Trophoblast cell (in vitro differentiated cells and primary cell): ENCODE measurements at regions not wholly inside any gene's neighbourhood (a gene's known extent, or its start where the extent isn't known, plus 50 kb on each side); places are given as distances from the start of the nearest gene placed in this dataset.

Experiments used
- DNase-seq, 2 donors: peaks; one replicate each; pipeline ENCODE4 v3.0.0-alpha.2; 2016
- H2AFZ ChIP-seq: 2 replicates; pipeline ENCODE4 v1.6.1; 2013; ENCODE audit warnings: low read length, moderate library complexity, mild to moderate bottlenecking; ENCODE audit not compliant: insufficient read depth, poor library complexity
- H2AK5ac ChIP-seq: 2 replicates; pipeline ENCODE4 v1.6.1; 2013; ENCODE audit warnings: mild to moderate bottlenecking, low read length
- H2BK120ac ChIP-seq: 2 replicates; pipeline ENCODE4 v1.6.1; 2013; ENCODE audit warnings: low read length, mild to moderate bottlenecking, moderate library complexity; ENCODE audit not compliant: insufficient read depth, poor library complexity
- H2BK12ac ChIP-seq: 2 replicates; pipeline ENCODE4 v1.6.1; 2013; ENCODE audit warnings: mild to moderate bottlenecking, low read length, moderate library complexity
- H2BK5ac ChIP-seq: 2 replicates; pipeline ENCODE4 v1.6.1; 2013; ENCODE audit warnings: low read length, low read depth, moderate library complexity, mild to moderate bottlenecking; ENCODE audit not compliant: poor library complexity
- H3K14ac ChIP-seq: 2 replicates; pipeline ENCODE4 v1.6.1; 2013; ENCODE audit warnings: mild to moderate bottlenecking, low read length
- H3K18ac ChIP-seq: 2 replicates; pipeline ENCODE4 v1.6.1; 2013; ENCODE audit warnings: mild to moderate bottlenecking, low read length
- H3K23ac ChIP-seq: 2 replicates; pipeline ENCODE4 v1.6.1; 2013; ENCODE audit warnings: low read length
- H3K27ac ChIP-seq: 2 replicates; pipeline ENCODE4 v1.5.1; 2013; ENCODE audit warnings: low read depth, mild to moderate bottlenecking, inconsistent platforms, low read length, moderate library complexity
- H3K27me3 ChIP-seq: 2 replicates; pipeline ENCODE4 v1.6.1; 2013; ENCODE audit warnings: inconsistent platforms, mild to moderate bottlenecking, low read length, moderate library complexity; ENCODE audit not compliant: insufficient read depth
- H3K36me3 ChIP-seq, 2 experiments: 1 replicate in 1 of 2; 2 replicates in 1 of 2; pipeline ENCODE4 v1.6.1; 2013; ENCODE audit warnings: low read length in 2 of 2, mild to moderate bottlenecking in 2 of 2, moderate library complexity in 1 of 2; ENCODE audit not compliant: insufficient read depth in 2 of 2, control insufficient read depth in 1 of 2
- H3K4ac ChIP-seq: 2 replicates; pipeline ENCODE4 v1.6.1; 2013; ENCODE audit warnings: low read depth, mild to moderate bottlenecking, low read length, moderate library complexity
- H3K4me1 ChIP-seq, 2 experiments: 1 replicate in 1 of 2; 2 replicates in 1 of 2; pipeline ENCODE4 v1.6.1; 2013; ENCODE audit warnings: low read length in 2 of 2, mild to moderate bottlenecking in 2 of 2, moderate library complexity in 1 of 2; ENCODE audit not compliant: insufficient read depth in 2 of 2, control insufficient read depth in 1 of 2
- H3K4me2 ChIP-seq: 2 replicates; pipeline ENCODE4 v1.6.1; 2013; ENCODE audit warnings: inconsistent platforms, mild to moderate bottlenecking, low read length, moderate library complexity
- H3K4me3 ChIP-seq: 2 replicates; pipeline ENCODE4 v1.5.1; 2013; ENCODE audit warnings: mild to moderate bottlenecking, low read depth, low read length, inconsistent platforms
- H3K79me1 ChIP-seq: one replicate; pipeline ENCODE4 v1.6.1; 2013; ENCODE audit warnings: low read length
- H3K79me2 ChIP-seq: 2 replicates; pipeline ENCODE4 v1.6.1; 2013; ENCODE audit warnings: low read length, mild to moderate bottlenecking; ENCODE audit not compliant: control insufficient read depth, insufficient read depth, poor library complexity
- H3K9ac ChIP-seq: 2 replicates; pipeline ENCODE4 v1.6.1; 2013; ENCODE audit warnings: mild to moderate bottlenecking, low read length
- H3K9me3 ChIP-seq: 2 replicates; pipeline ENCODE4 v1.6.1; 2013; ENCODE audit warnings: low read depth, mild to moderate bottlenecking, control low read depth, inconsistent platforms, low read length; ENCODE audit not compliant: insufficient read depth
- H4K12ac ChIP-seq: 2 replicates; pipeline ENCODE4 v1.6.1; 2013; ENCODE audit warnings: low read depth, mild to moderate bottlenecking, low read length, moderate library complexity
- H4K8ac ChIP-seq: 2 replicates; pipeline ENCODE4 v1.6.1; 2013; ENCODE audit warnings: low read depth, mild to moderate bottlenecking, low read length, moderate library complexity
- H4K91ac ChIP-seq: one replicate; pipeline ENCODE4 v1.6.1; 2013; ENCODE audit warnings: low read depth, mild to moderate bottlenecking, low read length, moderate library complexity
- WGBS: extraction: QIAGEN DNeasy Blood & Tissue Kit; methylation state at CpG from one replicate; pipeline ENCODE4 v1.1.7; 2013; ENCODE audit warnings: missing lambda C conversion rate; ENCODE audit not compliant: insufficient read length, insufficient coverage; ENCODE audit errors: extremely low coverage; 5-methylcytosine and 5-hydroxymethylcytosine counted together

DNA sequence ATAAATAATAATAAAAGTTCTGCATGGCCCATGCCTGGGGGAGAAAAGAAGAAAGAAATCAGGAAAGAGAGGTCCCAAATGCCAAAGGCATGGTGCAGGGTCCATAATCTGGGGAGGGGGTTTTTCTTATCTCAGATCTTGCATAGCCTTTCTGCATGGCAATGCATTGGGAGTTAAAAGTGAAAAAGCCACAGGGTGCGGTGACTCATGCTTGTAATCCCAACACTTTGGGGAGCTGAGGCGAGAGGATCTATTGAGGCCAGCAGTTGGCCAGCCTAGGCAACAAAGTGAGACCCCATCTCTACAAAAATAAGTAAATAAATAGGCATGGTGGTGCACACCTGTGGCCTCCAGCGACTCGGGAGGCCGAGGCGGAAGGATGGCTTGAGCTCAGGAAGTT, 76.8 kb upstream of the GATA2 start:
- H2AK5ac ChIP-seq: no peak overlapping the region
- no peak overlapping the region for H4K12ac ChIP-seq
- no peak overlapping the region for H4K91ac ChIP-seq
- no peak overlapping the region for H3K4ac ChIP-seq
- H3K18ac ChIP-seq: no peak overlapping the region
- H3K9ac ChIP-seq: no peak overlapping the region
- no peak for DNase-seq
- H3K36me3 ChIP-seq: no peaks in the 10 kb centered on the region
- WGBS: no CpG with 5 or more reads among the region's 6 CpGs
- no peaks in the 10 kb centered on the region for H3K79me2 ChIP-seq
- no peaks in the 10 kb centered on the region for H3K79me1 ChIP-seq
- no peak overlapping the region for H2BK12ac ChIP-seq
- H2BK5ac ChIP-seq: no peak overlapping the region
- no peaks in the 10 kb centered on the region for H3K27me3 ChIP-seq
- H3K27ac ChIP-seq: no peak overlapping the region
- no peak overlapping the region for H2BK120ac ChIP-seq
- no peak overlapping the region for H3K23ac ChIP-seq
- no peak overlapping the region for H3K14ac ChIP-seq
- no peak overlapping the region for H3K4me2 ChIP-seq
- no peak overlapping the region for H4K8ac ChIP-seq
- H3K9me3 ChIP-seq: no peaks in the 10 kb centered on the region
- peaks cover 0 to 3% of the 10 kb centered on the region in 2 experiments for H3K4me1 ChIP-seq
- no peak overlapping the region for H3K4me3 ChIP-seq
- H2AFZ ChIP-seq: no peak overlapping the region

DNA sequence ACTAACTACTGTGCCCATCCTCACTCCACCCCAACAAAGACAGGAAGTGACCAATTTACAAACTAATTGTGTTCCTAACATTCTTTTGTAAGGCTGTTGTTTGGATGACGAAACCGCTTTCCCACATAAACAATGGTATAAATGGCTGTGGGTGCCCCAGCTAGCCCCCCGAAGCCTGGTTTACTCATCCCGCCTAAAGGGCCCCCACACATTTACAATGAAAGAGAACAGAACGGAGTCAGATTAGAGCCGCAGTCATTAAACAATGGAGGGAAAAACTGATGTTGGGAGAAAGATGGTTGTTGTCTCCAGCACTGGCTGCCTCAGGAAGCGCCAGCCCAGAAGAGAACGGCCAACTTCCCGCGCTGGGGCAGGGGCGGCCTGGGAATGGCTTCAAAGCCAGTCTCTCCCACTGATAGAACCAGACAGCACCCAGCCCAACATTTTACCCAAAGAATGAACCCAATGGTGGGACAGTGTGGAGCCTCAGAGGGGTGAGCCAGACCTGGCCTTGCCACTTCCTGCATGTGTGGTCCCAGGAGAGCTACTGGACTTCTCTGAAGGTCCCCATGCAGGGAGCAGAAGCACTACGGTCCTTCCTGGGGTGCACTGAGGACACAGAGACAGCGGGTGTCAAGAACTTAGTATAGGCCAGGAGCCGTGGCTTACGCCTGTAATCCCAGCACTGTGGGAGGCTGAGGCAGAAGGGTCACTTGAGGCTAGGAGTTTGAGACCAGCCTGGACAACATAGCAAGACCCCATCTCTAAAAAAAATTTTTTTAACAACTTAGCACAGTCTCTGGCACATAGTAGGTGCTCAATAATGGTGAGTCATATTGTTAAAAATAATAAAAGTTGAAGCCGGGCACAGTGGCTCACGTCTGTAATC, 75.8 kb upstream of the GATA2 start:
- no peaks in the 10 kb centered on the region for H3K27me3 ChIP-seq
- H2AFZ ChIP-seq: no peak overlapping the region
- H2BK120ac ChIP-seq: no peak overlapping the region
- no peak for DNase-seq
- no peak overlapping the region for H3K4me2 ChIP-seq
- no peak overlapping the region for H2AK5ac ChIP-seq
- H3K9ac ChIP-seq: no peak overlapping the region
- no peaks in the 10 kb centered on the region for H3K79me2 ChIP-seq
- no peaks in the 10 kb centered on the region for H3K36me3 ChIP-seq
- peak overlapping the region; percentile 17 for H4K8ac ChIP-seq
- H3K4me3 ChIP-seq: no peak overlapping the region
- H2BK12ac ChIP-seq: no peak overlapping the region
- H3K23ac ChIP-seq: no peak overlapping the region
- H3K18ac ChIP-seq: no peak overlapping the region
- no peak overlapping the region for H3K4ac ChIP-seq
- no peaks in the 10 kb centered on the region for H3K9me3 ChIP-seq
- no peak overlapping the region for H2BK5ac ChIP-seq
- no peaks in the 10 kb centered on the region for H3K79me1 ChIP-seq
- H3K27ac ChIP-seq: no peak overlapping the region
- H4K91ac ChIP-seq: no peak overlapping the region
- H4K12ac ChIP-seq: no peak overlapping the region
- WGBS: no CpG with 5 or more reads among the region's 17 CpGs
- peaks cover 0 to 3% of the 10 kb centered on the region in 2 experiments for H3K4me1 ChIP-seq
- no peak overlapping the region for H3K14ac ChIP-seq

DNA sequence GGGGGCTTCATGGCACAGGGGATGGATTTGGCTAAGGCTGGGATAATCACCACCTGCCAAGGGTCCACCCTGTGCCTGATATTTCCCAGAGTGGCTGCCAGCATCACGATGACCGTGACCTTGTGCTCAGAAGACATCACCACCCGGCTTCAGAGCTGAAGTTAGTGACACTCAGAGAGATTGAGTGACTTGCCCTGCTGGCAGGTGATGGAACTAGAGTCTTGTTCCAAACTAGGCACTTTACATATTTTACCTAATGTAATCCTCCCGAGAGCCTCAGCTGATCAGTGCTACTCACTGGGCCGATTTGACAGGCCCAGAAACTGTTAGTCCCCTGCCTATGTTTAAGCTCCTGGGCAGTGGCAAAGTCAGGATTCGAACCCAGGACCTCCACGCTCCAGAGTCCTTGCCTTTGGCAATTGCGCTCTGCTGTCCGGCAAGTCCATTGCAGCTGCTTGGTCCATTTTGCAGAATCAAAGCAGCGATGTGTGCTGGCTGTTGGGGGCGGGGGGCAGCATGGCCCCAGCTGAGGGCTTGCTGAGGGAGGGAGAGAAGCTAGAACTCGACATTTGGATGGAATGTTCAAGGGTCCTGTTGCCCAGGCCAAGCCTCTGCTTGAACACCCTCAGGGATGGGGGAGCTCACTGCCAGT, 74.8 kb upstream of the GATA2 start:
- Histone ChIP-seq H2BK120ac (no peak overlapping the region), H4K91ac (no peak overlapping the region), H2BK5ac (no peak overlapping the region), H3K79me1 (no peaks in the 10 kb centered on the region), H3K36me3 (no peaks in the 10 kb centered on the region), H3K4me3 (no peak overlapping the region), H3K9me3 (no peaks in the 10 kb centered on the region), H3K9ac (no peak overlapping the region), H4K12ac (no peak overlapping the region), H3K4me1 (peaks cover 0 to 3% of the 10 kb centered on the region in 2 experiments), H3K27ac (no peak overlapping the region), H3K23ac (no peak overlapping the region), H2BK12ac (no peak overlapping the region), H4K8ac (no peak overlapping the region), H3K14ac (no peak overlapping the region), H3K4ac (no peak overlapping the region), H2AFZ (no peak overlapping the region), H3K18ac (no peak overlapping the region), H3K4me2 (no peak overlapping the region), H2AK5ac (no peak overlapping the region), H3K79me2 (no peaks in the 10 kb centered on the region), H3K27me3 (no peaks in the 10 kb centered on the region)
- WGBS: no CpG with 5 or more reads among the region's 12 CpGs
- no peak for DNase-seq

DNA sequence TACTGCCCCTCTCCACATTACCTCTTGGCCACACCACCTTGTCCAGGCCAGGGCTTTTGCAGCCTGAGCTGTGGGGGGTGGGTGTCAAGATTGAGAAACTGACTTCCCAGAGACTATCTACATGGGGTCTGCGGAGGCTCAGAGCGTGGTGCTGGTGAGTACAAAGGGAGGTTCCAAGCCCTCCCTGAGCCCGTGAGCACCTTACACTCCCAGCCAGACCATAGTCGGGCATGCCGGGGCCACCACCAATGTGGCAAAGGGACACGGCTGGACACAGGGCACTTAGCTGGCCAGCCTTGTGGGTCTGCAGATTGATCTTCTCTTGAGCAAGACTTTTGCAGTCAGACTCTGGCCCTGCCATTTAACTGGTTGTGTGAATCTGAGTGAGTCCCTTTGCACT, 74.1 kb upstream of the GATA2 start:
- Histone ChIP-seq H3K9me3 (no peaks in the 10 kb centered on the region), H3K23ac (no peak overlapping the region), H2BK12ac (no peak overlapping the region), H3K79me1 (no peaks in the 10 kb centered on the region), H3K14ac (no peak overlapping the region), H4K91ac (no peak overlapping the region), H3K4me3 (no peak overlapping the region), H3K4ac (no peak overlapping the region), H3K36me3 (no peaks in the 10 kb centered on the region), H4K8ac (no peak overlapping the region), H3K4me2 (no peak overlapping the region), H3K18ac (no peak overlapping the region), H2AFZ (no peak overlapping the region), H4K12ac (no peak overlapping the region), H2BK5ac (no peak overlapping the region), H2AK5ac (no peak overlapping the region), H3K27me3 (no peaks in the 10 kb centered on the region), H3K27ac (no peak overlapping the region), H3K79me2 (no peaks in the 10 kb centered on the region), H2BK120ac (no peak overlapping the region), H3K4me1 (peaks cover 0 to 3% of the 10 kb centered on the region in 2 experiments), H3K9ac (no peak overlapping the region)
- DNase-seq: no peak
- WGBS: no CpG with 5 or more reads among the region's 6 CpGs
